HepG2 (cell line): ENCODE measurements at regions not wholly inside any gene's neighbourhood (a gene's known extent, or its start where the extent isn't known, plus 50 kb on each side); places are given as distances from the start of the nearest gene placed in this dataset.

ENCODE experiments used
- CTCF ChIP-seq: sonication (generic); formaldehyde crosslinking; IDR thresholded peaks from 2 replicates; pipeline ENCODE4 v1.5.0; 2020; ENCODE audit warnings: mild to moderate bottlenecking, missing genetic modification reagents, moderate library complexity
- TF ChIP-seq, protein P1 (sequence below): sonication (generic); formaldehyde crosslinking; IDR thresholded peaks from 2 replicates; pipeline ENCODE4 v1.8.0; 2022; ENCODE audit warnings: missing genetic modification reagents, mild to moderate bottlenecking, borderline replicate concordance

DNA sequence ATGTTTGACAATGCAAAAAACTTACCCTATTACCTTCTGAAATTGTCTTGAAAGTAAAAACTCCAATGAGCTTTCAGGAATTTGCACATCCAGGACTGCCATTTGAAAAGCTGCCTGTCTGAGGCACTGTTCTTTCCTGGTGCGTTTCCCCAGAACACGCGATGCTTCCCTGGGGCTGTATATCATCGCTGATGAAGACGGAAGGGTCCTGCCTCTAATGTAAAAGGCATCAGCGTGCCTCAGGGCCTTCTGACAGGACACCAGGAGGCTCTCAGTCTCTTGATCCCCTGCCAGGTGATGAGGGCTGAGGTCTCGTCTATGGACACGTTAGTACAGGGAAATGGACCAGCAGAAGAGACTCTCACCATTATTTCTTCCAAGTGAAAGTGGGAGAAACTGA, 296.8 kb downstream of the EFNB2 start:
- TF ChIP-seq, protein P1, sequence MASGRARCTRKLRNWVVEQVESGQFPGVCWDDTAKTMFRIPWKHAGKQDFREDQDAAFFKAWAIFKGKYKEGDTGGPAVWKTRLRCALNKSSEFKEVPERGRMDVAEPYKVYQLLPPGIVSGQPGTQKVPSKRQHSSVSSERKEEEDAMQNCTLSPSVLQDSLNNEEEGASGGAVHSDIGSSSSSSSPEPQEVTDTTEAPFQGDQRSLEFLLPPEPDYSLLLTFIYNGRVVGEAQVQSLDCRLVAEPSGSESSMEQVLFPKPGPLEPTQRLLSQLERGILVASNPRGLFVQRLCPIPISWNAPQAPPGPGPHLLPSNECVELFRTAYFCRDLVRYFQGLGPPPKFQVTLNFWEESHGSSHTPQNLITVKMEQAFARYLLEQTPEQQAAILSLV (CRISPR knock-in tag) = no peak
- no peak for TF ChIP-seq CTCF (CRISPR knock-in tag)
